ENCODE measurements at regions not wholly inside any gene's neighbourhood (a gene's known extent, or its start where the extent isn't known, plus 50 kb on each side); places are given as distances from the start of the nearest gene placed in this dataset.

GRCh38 chr4:137180349-137180748, 351.9 kb downstream of the PCDH18 start:
- in situ Hi-C loops (cut with MboI): no loop called here
- ATAC-seq (no peak), DNase-seq (ENCODE audit: low read depth, low spot score) (no peak), FAIRE-seq (no peak)
- POLR2A ChIA-PET: interaction anchor here (0.6 kb wide), 1 partner anchor 255 kb away, joined by 3 read pairs; no protein-coding TSS in a partner anchor
- SMC1A ChIA-PET (ENCODE audit: uncharacterized antibody, unreplicated experiment): no interaction called here
- Histone ChIP-seq H3K36me3 (ENCODE audit: control insufficient read depth in 2 of 2, insufficient read depth in 2 of 2, low read length in 1 of 2) (no peaks in the 10 kb centered on the region), H3K27ac (ENCODE audit: control insufficient read depth, insufficient read depth) (no peak overlapping the region), H3K27me3 (replicated peaks in 1 of 2; ENCODE audit: control insufficient read depth in 2 of 2, insufficient read depth in 2 of 2, low read length in 1 of 2) (no peaks in the 10 kb centered on the region), H2AFZ (ENCODE audit: control insufficient read depth, low read depth, low read length) (no peak overlapping the region), H3K9ac (ENCODE audit: control insufficient read depth, insufficient read depth, low read length) (no peak overlapping the region), H4K20me1 (ENCODE audit: control insufficient read depth, insufficient read depth) (no peaks in the 10 kb centered on the region), H3K4me3 (no peak overlapping the region), H3K9me3 (replicated peaks; ENCODE audit: control insufficient read depth, insufficient read depth, low read length) (no peaks in the 10 kb centered on the region), H3K4me1 (ENCODE audit: control insufficient read depth, insufficient read depth, low read length) (no peaks in the 10 kb centered on the region), H3K79me2 (ENCODE audit: control insufficient read depth, insufficient read depth, low read length) (no peaks in the 10 kb centered on the region), H3K4me2 (ENCODE audit: control insufficient read depth, insufficient read depth) (no peak overlapping the region)
- WGBS (ENCODE audit: insufficient coverage, insufficient replicate concordance, low lambda C conversion rate, missing lambda C conversion rate): 2% methylated on average over 4 of the region's 4 CpGs
- CTCF ChIA-PET: interaction anchor here (1.4 kb wide), 1 partner anchor 8 kb away, joined by 5 read pairs; no protein-coding TSS in a partner anchor
- intact Hi-C loops (cut with micrococcal nuclease; ENCODE audit: unreplicated experiment): no loop called here
- BruUV-seq (replicated peaks): no TSS peak
- RAD21 ChIA-PET (ENCODE audit: unreplicated experiment): no interaction called here
- TF ChIP-seq ATF7 (IDR thresholded peaks at IDR 0.05; ENCODE audit: low read depth) (no peak), TAF1 (IDR thresholded peaks at IDR 0.05; ENCODE audit: borderline replicate concordance, low read depth, low read length) (no peak), MEF2B (IDR thresholded peaks at IDR 0.05; ENCODE audit: partially characterized antibody, poor library complexity, severe bottlenecking) (no peak), CBX5 (IDR thresholded peaks at IDR 0.05; ENCODE audit: low read depth) (no peak), RELB (IDR thresholded peaks at IDR 0.05; ENCODE audit: low read depth) (no peak), ELK1 (IDR thresholded peaks at IDR 0.05; ENCODE audit: low read depth, low read length) (no peak), MYC (IDR thresholded peaks at IDR 0.05; ENCODE audit: insufficient read depth, insufficient read length, insufficient replicate concordance, low read length, severe bottlenecking) (no peak), ZNF207 (IDR thresholded peaks at IDR 0.05; ENCODE audit: borderline replicate concordance) (no peak), TCF12 (IDR thresholded peaks at IDR 0.05; ENCODE audit: low read depth, low read length) (no peak), ZNF217 (IDR thresholded peaks at IDR 0.05) (no peak), CBFB (IDR thresholded peaks at IDR 0.05; ENCODE audit: low read depth) (no peak), FOXK2 (IDR thresholded peaks at IDR 0.05) (no peak)
- TF ChIP-seq, protein P1, sequence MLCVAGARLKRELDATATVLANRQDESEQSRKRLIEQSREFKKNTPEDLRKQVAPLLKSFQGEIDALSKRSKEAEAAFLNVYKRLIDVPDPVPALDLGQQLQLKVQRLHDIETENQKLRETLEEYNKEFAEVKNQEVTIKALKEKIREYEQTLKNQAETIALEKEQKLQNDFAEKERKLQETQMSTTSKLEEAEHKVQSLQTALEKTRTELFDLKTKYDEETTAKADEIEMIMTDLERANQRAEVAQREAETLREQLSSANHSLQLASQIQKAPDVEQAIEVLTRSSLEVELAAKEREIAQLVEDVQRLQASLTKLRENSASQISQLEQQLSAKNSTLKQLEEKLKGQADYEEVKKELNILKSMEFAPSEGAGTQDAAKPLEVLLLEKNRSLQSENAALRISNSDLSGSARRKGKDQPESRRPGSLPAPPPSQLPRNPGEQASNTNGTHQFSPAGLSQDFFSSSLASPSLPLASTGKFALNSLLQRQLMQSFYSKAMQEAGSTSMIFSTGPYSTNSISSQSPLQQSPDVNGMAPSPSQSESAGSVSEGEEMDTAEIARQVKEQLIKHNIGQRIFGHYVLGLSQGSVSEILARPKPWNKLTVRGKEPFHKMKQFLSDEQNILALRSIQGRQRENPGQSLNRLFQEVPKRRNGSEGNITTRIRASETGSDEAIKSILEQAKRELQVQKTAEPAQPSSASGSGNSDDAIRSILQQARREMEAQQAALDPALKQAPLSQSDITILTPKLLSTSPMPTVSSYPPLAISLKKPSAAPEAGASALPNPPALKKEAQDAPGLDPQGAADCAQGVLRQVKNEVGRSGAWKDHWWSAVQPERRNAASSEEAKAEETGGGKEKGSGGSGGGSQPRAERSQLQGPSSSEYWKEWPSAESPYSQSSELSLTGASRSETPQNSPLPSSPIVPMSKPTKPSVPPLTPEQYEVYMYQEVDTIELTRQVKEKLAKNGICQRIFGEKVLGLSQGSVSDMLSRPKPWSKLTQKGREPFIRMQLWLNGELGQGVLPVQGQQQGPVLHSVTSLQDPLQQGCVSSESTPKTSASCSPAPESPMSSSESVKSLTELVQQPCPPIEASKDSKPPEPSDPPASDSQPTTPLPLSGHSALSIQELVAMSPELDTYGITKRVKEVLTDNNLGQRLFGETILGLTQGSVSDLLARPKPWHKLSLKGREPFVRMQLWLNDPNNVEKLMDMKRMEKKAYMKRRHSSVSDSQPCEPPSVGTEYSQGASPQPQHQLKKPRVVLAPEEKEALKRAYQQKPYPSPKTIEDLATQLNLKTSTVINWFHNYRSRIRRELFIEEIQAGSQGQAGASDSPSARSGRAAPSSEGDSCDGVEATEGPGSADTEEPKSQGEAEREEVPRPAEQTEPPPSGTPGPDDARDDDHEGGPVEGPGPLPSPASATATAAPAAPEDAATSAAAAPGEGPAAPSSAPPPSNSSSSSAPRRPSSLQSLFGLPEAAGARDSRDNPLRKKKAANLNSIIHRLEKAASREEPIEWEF (IDR thresholded peaks at IDR 0.05; ENCODE audit: insufficient replicate concordance, low read depth, low read length): no peak
- TF ChIP-seq, protein P2, sequence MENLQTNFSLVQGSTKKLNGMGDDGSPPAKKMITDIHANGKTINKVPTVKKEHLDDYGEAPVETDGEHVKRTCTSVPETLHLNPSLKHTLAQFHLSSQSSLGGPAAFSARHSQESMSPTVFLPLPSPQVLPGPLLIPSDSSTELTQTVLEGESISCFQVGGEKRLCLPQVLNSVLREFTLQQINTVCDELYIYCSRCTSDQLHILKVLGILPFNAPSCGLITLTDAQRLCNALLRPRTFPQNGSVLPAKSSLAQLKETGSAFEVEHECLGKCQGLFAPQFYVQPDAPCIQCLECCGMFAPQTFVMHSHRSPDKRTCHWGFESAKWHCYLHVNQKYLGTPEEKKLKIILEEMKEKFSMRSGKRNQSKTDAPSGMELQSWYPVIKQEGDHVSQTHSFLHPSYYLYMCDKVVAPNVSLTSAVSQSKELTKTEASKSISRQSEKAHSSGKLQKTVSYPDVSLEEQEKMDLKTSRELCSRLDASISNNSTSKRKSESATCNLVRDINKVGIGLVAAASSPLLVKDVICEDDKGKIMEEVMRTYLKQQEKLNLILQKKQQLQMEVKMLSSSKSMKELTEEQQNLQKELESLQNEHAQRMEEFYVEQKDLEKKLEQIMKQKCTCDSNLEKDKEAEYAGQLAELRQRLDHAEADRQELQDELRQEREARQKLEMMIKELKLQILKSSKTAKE (IDR thresholded peaks at IDR 0.05; ENCODE audit: low read depth, poor library complexity, severe bottlenecking): no peak
